Left lobe of liver (tissue), 2 donors: ENCODE measurements at regions not wholly inside any gene's neighbourhood (a gene's known extent, or its start where the extent isn't known, plus 50 kb on each side); places are given as distances from the start of the nearest gene placed in this dataset.
A peak's percentile ranks its signal among the peaks of the same experiment; 100 is the strongest.
"Not testable (repeated sequence)": the region's sequence is repeated elsewhere in the genome, so short reads cannot be mapped to it uniquely, and the experiment has no call there.

ENCODE experiments used
- ATAC-seq: fragments of 200-7000 bp; cut with Tn5 transposase; one replicate; pipeline ENCODE4 v1.9.1; 2020; ENCODE audit warnings: mild to moderate bottlenecking, moderate library complexity
- DNase-seq: peaks from one replicate; pipeline ENCODE4 v3.0.0-alpha.2; 2020; ENCODE audit warnings: low spot score
- donor health status: DM: no; HTN: no; CAD: no; lungs with moderate emphysema.
- donor health status: DM: no; HTN: yes; CAD: no.

- ATAC-seq (no peak), DNase-seq (no peak)
Observed at GRCh38 chr10:65628493-65629139, 1297.2 kb upstream of the LRRTM3 start.

- ATAC-seq (no peak), DNase-seq (no peak)
Observed at GRCh38 chr10:65660006-65660405, 1265.8 kb upstream of the LRRTM3 start.

- no peak for DNase-seq
Observed at GRCh38 chr10:65670087-65670486, 1255.7 kb upstream of the LRRTM3 start.

GRCh38 chr10:65670596-65670995, 1255.2 kb upstream of the LRRTM3 start:
- not testable (repeated sequence) for DNase-seq, ATAC-seq

More at GRCh38 chr10:65670087-65670486, 1255.7 kb upstream of the LRRTM3 start:
- no peak for ATAC-seq

GRCh38 chr10:65675236-65675635, 1250.6 kb upstream of the LRRTM3 start:
- ATAC-seq (peak; percentile 80), DNase-seq (peak; percentile 46)

- ATAC-seq = no peak
- DNase-seq = no peak
Observed at GRCh38 chr10:65684896-65685295, 1240.9 kb upstream of the LRRTM3 start.

GRCh38 chr10:65701168-65701776, 1224.6 kb upstream of the LRRTM3 start:
- ATAC-seq = no peak
- no peak for DNase-seq

GRCh38 chr10:65708057-65708456, 1217.8 kb upstream of the LRRTM3 start:
- DNase-seq = no peak

GRCh38 chr10:65710306-65710705, 1215.5 kb upstream of the LRRTM3 start:
- ATAC-seq (no peak), DNase-seq (no peak)

More at GRCh38 chr10:65708057-65708456, 1217.8 kb upstream of the LRRTM3 start:
- no peak for ATAC-seq

GRCh38 chr10:65719790-65720189, 1206.0 kb upstream of the LRRTM3 start:
- ATAC-seq (no peak), DNase-seq (no peak)

GRCh38 chr10:65720901-65721300, 1204.9 kb upstream of the LRRTM3 start:
- ATAC-seq (no peak), DNase-seq (no peak)

GRCh38 chr10:65723525-65723924, 1202.3 kb upstream of the LRRTM3 start:
- no peak for DNase-seq
- ATAC-seq = no peak

- ATAC-seq (no peak), DNase-seq (no peak)
Observed at GRCh38 chr10:65735382-65735781, 1190.5 kb upstream of the LRRTM3 start.

GRCh38 chr10:65742906-65743305, 1182.9 kb upstream of the LRRTM3 start:
- ATAC-seq = no peak

GRCh38 chr10:65751218-65751617, 1174.6 kb upstream of the LRRTM3 start:
- no peak for DNase-seq
- no peak for ATAC-seq

More at GRCh38 chr10:65742906-65743305, 1182.9 kb upstream of the LRRTM3 start:
- no peak for DNase-seq

- ATAC-seq (no peak), DNase-seq (no peak)
Observed at GRCh38 chr10:65751896-65752295, 1173.9 kb upstream of the LRRTM3 start.

GRCh38 chr10:65753532-65753931, 1172.3 kb upstream of the LRRTM3 start:
- no peak for DNase-seq
- no peak for ATAC-seq

GRCh38 chr10:65754112-65754511, 1171.7 kb upstream of the LRRTM3 start:
- DNase-seq (no peak), ATAC-seq (no peak)

GRCh38 chr10:65762311-65762710, 1163.5 kb upstream of the LRRTM3 start:
- no peak for DNase-seq

GRCh38 chr10:65765006-65765541, 1160.8 kb upstream of the LRRTM3 start:
- ATAC-seq = no peak
- no peak for DNase-seq

More at GRCh38 chr10:65762311-65762710, 1163.5 kb upstream of the LRRTM3 start:
- ATAC-seq = no peak

GRCh38 chr10:65769828-65770227, 1156.0 kb upstream of the LRRTM3 start:
- DNase-seq = no peak
- no peak for ATAC-seq

- DNase-seq (no peak), ATAC-seq (no peak)
Observed at GRCh38 chr10:65778753-65779152, 1147.1 kb upstream of the LRRTM3 start.
